Daoy (cell line): ENCODE measurements at regions not wholly inside any gene's neighbourhood (a gene's known extent, or its start where the extent isn't known, plus 50 kb on each side); places are given as distances from the start of the nearest gene placed in this dataset.
"Not testable (repeated sequence)": the region's sequence is repeated elsewhere in the genome, so short reads cannot be mapped to it uniquely, and the experiment has no call there.

Experiments used
- DNase-seq: peaks from one replicate; pipeline ENCODE4 v3.0.0-alpha.2; 2015; ENCODE audit warnings: low read depth

GRCh38 chr21:34271189-34271851 is 92.5 kb upstream of the KCNE2 start:
- DNase-seq = no peak

DNA sequence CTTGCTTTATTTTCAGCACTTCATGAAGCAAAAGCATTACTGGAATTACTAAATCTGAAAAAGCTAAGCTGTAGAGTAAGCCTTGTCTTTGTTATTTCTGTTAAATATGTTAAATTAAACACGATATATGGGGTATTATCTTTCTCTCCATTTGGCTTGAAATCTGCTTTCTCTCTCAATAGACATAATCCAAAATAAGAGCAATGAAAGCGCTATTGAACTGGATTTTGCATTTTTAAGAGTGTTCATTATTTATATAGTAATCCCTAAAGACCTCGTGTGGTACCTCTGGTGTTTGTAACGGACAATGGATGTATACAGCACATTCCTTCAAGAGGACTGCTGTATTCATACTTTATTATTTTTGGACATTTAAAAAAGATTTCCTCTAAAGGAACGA is 91.5 kb upstream of the KCNE2 start:
- no peak for DNase-seq

GRCh38 chr21:34274001-34274400 is 89.8 kb upstream of the KCNE2 start:
- peak; percentile 36 for DNase-seq

GRCh38 chr21:34276711-34277425 is 86.9 kb upstream of the KCNE2 start:
- no peak for DNase-seq

GRCh38 chr21:34278451-34278850 is 85.4 kb upstream of the KCNE2 start:
- no peak for DNase-seq

- DNase-seq = no peak
Observed at GRCh38 chr21:34279285-34279684, 84.5 kb upstream of the KCNE2 start.

GRCh38 chr21:34279883-34280282 is 83.9 kb upstream of the KCNE2 start:
- DNase-seq = no peak

GRCh38 chr21:34280389-34280795 is 83.4 kb upstream of the KCNE2 start:
- no peak for DNase-seq

GRCh38 chr21:34280959-34281358 is 82.8 kb upstream of the KCNE2 start:
- no peak for DNase-seq

DNA sequence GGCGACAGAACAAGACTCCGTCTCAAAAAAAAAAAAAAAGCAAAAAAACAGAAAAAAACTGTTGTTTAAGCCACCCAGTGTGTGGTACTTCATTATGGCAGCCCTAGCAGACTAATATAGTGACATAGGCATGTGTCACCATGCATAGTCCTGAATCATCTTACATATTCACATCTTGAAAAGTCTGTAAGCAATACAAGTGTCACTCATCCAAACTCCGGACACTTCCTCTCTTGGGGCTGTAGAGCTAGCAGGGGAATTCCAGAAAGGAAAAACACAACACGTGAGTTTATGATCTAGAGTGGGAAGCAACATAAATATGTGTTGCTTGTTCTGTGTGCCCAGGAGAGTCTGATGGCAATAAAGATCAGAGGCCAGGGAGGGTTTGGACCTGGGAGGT is 81.6 kb upstream of the KCNE2 start:
- DNase-seq = peak; percentile 47

DNA sequence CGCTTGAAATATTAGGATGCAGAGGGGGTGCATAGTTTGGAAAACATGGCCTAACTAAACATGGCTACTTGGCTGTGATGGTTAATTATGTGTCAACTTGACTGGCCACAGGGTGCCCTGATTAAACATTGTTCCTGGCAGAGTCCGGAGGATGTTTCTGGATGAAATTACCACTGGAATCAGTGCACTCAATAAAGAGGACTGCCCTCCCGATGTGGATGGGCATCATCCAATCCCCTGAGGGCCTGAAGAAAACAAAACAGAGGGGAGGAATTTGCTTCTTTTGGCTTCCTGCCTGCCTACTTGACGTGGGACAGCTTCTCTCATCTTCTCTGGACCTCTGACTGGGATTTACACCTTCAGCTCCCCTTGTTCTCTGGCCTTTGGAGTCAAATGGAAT is 79.1 kb upstream of the KCNE2 start:
- DNase-seq = no peak

DNA sequence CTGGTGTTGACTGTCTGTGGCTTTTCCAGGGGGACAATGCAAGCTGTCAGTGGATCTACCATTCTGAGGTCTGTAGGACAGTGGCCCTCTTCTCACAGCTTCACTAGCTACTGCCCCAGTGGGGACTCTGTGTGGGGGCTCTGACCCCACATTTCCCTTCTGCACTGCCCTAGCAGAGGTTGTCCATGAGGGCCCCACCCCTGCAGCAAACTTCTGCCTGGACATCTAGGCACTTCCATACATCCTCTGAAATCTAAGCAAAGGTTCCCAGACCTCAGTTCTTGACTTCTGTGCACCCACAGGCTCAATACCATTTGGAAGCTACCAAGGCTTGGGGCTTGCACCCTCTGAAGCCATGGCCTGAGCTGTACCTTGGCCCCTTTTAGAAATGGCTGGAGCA is 75.8 kb upstream of the KCNE2 start:
- not testable (repeated sequence) for DNase-seq

DNA sequence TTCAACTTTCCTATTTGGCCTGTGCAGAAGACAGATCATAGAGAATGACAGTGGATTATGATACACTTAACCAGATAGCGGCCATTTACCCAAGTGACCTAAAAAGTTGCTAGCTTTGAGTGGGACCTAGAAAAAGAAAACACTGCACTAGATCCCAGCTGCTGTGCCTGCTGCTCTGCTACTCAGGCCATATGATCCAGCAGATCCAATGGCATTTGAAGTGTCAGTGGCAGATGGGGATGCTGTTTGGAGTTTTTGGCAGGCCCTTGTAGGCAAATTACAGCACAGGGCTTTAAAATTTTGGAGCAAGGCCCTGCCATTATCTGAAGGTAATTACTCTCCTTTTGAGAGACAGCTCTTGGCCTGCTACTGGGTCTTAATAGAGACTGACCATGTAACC is 74.0 kb upstream of the KCNE2 start:
- DNase-seq = no peak

DNA sequence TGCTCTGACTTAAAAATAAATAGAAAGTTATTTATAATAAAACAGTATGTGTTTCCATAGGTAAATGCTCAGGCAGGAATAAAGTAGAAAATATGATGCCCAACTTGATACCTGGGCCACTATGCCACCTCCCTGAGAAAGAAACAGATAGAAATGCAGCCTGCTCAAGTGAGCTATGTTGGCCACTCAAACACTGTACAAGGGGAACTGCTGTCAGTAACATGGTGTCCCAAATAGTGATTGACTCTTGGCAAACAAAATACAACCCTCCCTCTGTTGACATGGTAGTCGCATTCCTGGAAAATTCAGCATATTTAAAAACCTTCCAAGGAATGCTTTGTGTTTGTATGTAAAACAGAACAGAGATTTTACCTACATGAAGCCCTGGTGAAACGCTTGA is 66.9 kb upstream of the KCNE2 start:
- no peak for DNase-seq

GRCh38 chr21:34298534-34299167 is 65.2 kb upstream of the KCNE2 start:
- DNase-seq = no peak

- no peak for DNase-seq
Observed at GRCh38 chr21:34299168-34299539, 64.7 kb upstream of the KCNE2 start.

DNA sequence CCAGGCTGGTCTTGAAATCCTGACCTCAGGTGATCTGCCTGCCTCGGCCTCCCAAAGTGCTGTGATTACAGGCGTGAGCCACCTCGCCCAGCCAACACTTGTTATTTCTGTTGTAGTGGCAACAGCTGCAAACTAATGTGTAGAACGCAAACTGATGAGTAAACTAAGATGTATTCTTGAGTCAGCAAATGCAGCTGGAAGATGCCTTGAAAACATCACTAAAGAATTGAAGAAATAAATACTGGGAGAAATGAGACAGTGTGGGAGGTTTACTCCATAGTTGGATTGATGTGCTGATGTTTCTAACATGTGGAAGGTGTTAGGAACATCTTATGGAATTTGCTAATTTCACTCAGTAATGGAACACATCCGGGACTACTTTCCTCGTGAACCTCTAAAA is 61.3 kb upstream of the KCNE2 start:
- no peak for DNase-seq

DNA sequence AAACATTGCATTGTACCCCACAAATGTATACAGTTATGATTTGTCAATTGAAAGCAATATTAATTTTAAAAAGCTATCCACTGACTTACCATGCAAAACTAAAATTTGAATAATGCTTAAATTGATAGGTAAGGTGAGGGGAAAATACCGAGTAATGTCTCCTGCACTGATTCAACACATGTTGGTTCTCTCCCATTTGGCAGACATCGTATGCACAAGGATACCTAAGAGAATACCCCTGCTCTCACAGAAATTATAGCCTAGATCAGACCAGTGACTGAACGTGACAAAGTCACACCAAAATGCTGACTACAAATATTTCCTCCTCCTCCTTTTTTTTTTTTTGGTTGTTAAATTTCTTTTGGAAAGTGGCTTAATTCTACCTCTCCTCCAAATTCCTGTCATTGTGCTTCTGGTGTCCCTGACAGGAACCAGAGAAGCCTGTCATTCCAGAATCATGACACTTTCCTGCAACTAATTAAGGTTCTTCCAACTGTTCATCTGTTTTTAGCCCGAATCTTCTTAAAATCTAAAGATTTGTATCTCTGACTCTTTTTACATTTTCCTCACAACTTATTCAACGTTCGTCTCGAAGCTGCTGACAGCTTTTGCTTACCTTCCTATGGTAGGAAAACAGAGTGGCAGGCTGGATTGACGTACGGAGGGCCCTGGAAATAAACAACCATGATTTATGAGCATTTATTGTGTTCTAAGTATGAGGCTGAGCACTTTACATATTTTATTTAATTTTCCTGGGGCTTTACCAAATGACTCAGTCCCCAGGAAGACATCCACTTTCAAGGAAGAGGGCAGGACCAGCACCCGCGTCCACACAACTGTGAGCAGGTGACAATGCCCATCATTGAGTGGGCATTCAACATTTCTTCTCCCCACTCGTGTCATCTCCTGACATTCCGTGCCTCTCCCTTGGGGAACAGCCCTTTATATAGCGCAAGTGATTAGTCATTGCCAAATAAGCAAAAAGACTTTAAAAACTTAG is 57.9 kb upstream of the KCNE2 start:
- DNase-seq = no peak

GRCh38 chr21:34307991-34308532 is 55.7 kb upstream of the KCNE2 start:
- DNase-seq = no peak

DNA sequence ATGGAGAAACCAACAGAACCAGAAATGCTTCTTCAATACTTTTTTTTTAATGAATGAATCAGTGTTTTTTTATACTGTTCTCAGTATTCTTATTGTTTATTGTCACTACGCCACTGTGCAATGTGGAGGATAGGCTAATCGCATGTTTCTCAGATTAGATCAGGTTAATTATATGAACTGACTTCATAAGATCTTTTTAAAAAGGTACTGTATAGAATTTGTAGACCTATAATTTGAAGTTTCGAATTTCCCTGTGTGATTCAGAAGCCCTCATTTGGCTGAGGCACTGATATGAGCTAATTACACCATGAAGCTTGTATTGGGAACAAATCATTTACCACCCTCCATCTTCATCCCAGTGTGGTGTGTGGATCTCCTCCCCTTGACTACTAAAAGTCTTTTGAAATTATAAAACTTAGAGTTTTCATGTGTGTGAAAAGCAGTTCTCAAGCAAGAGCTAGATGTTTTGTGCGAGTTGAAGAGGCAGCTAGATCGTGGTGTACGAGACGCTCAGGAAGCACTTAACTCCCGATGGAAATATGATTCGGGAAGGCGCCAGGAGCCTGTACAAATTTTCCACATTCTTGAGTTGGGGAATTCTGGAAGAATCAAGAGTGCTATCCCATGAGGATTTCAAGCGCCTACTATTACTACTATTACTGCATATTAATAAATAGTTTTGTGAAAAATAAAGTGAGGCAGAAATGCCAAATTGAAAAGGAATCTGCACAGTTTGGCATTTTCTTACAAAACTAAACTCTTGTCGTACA is 52.1 kb upstream of the KCNE2 start:
- no peak for DNase-seq

- peak; percentile 32 for DNase-seq
Observed at GRCh38 chr21:34313116-34313515, 50.7 kb upstream of the KCNE2 start.
